ENCODE measurements at regions not wholly inside any gene's neighbourhood (a gene's known extent, or its start where the extent isn't known, plus 50 kb on each side); places are given as distances from the start of the nearest gene placed in this dataset.

- 19 to 29% (median 29%) methylated on average over 1 of the region's 1 CpG for WGBS, 3 donors
- Histone ChIP-seq H3K9me3 (no peaks in the 10 kb centered on the region), H3K36me3 (no peaks in the 10 kb centered on the region), H3K27ac (no peak overlapping the region), H3K4me3 (no peak overlapping the region), H3K27me3 (peaks cover 2% of the 10 kb centered on the region), H3K4me1 (ENCODE audit: insufficient read depth) (no peaks in the 10 kb centered on the region)
- intact Hi-C loops (cut with DNase I): no loop called here
- DNase-seq: no peak
- TF ChIP-seq POLR2A (IDR thresholded peaks at IDR 0.05) (no peak), EP300 (IDR thresholded peaks at IDR 0.05) (no peak), CTCF (IDR thresholded peaks at IDR 0.05) (no peak)
Observed at GRCh38 chr10:55500931-55501559, 700.0 kb upstream of the PCDH15 start.

- H3K4me3 ChIP-seq: no peak overlapping the region
- intact Hi-C loops (cut with DNase I): no loop called here
- TF ChIP-seq CTCF (IDR thresholded peaks at IDR 0.05): no peak
- no peak for TF ChIP-seq POLR2A (IDR thresholded peaks at IDR 0.05)
- no peak for TF ChIP-seq EP300 (IDR thresholded peaks at IDR 0.05)
- H3K9me3 ChIP-seq: no peaks in the 10 kb centered on the region
- no peak overlapping the region for H3K27ac ChIP-seq
- no peaks in the 10 kb centered on the region for H3K36me3 ChIP-seq
- DNase-seq: no peak
- H3K27me3 ChIP-seq: no peaks in the 10 kb centered on the region
- WGBS, 3 donors: 69 to 77% (median 74%) methylated on average over 4 of the region's 4 CpGs
- no peaks in the 10 kb centered on the region for H3K4me1 ChIP-seq (ENCODE audit: insufficient read depth)
Observed at GRCh38 chr10:55497893-55498499, 697.0 kb upstream of the PCDH15 start.

GRCh38 chr10:55495555-55495954 lies 694.5 kb upstream of the PCDH15 start:
- H3K27me3 ChIP-seq: no peaks in the 10 kb centered on the region
- no peaks in the 10 kb centered on the region for H3K4me1 ChIP-seq (ENCODE audit: insufficient read depth)
- no peak for DNase-seq
- H3K36me3 ChIP-seq: no peaks in the 10 kb centered on the region
- no peak overlapping the region for H3K4me3 ChIP-seq
- TF ChIP-seq EP300 (IDR thresholded peaks at IDR 0.05): no peak
- TF ChIP-seq POLR2A (IDR thresholded peaks at IDR 0.05): no peak
- TF ChIP-seq CTCF (IDR thresholded peaks at IDR 0.05): no peak
- intact Hi-C loops (cut with DNase I): no loop called here
- no peaks in the 10 kb centered on the region for H3K9me3 ChIP-seq
- H3K27ac ChIP-seq: no peak overlapping the region

GRCh38 chr10:55491712-55492111 lies 690.7 kb upstream of the PCDH15 start:
- 67 to 95% (median 77%) methylated on average over 1 of the region's 1 CpG for WGBS, 3 donors
- Histone ChIP-seq H3K4me3 (no peak overlapping the region), H3K36me3 (no peaks in the 10 kb centered on the region), H3K9me3 (no peaks in the 10 kb centered on the region), H3K27ac (no peak overlapping the region), H3K27me3 (no peaks in the 10 kb centered on the region), H3K4me1 (ENCODE audit: insufficient read depth) (no peaks in the 10 kb centered on the region)
- TF ChIP-seq CTCF (IDR thresholded peaks at IDR 0.05): no peak
- no peak for TF ChIP-seq POLR2A (IDR thresholded peaks at IDR 0.05)
- no peak for TF ChIP-seq EP300 (IDR thresholded peaks at IDR 0.05)
- intact Hi-C loops (cut with DNase I): no loop called here
- DNase-seq: no peak

All from ovary (tissue), 7 donors.